Fibroblast of peridontal ligament (primary cell): ENCODE measurements at regions not wholly inside any gene's neighbourhood (a gene's known extent, or its start where the extent isn't known, plus 50 kb on each side); places are given as distances from the start of the nearest gene placed in this dataset.

Experiments used
- DNase-seq: peaks from one replicate; pipeline ENCODE4 v3.0.0-alpha.2; 2010; ENCODE audit errors: extremely low read depth

GRCh38 chr2:6401301-6401700 is 464.4 kb downstream of the CMPK2 start:
- no peak for DNase-seq

- no peak for DNase-seq
Observed at GRCh38 chr2:6408057-6408456, 457.6 kb downstream of the CMPK2 start.

- DNase-seq = no peak
Observed at GRCh38 chr2:6410313-6410712, 455.4 kb downstream of the CMPK2 start.

- peak; percentile 8 for DNase-seq
Observed at GRCh38 chr2:6412533-6413091, 453.1 kb downstream of the CMPK2 start.

- no peak for DNase-seq
Observed at GRCh38 chr2:6417050-6417449, 448.7 kb downstream of the CMPK2 start.

GRCh38 chr2:6418291-6418690 is 447.4 kb downstream of the CMPK2 start:
- DNase-seq = no peak

- no peak for DNase-seq
Observed at GRCh38 chr2:6421138-6421730, 444.5 kb downstream of the CMPK2 start.

GRCh38 chr2:6421888-6422287 is 443.8 kb downstream of the CMPK2 start:
- no peak for DNase-seq

GRCh38 chr2:6423157-6423556 is 442.6 kb downstream of the CMPK2 start:
- no peak for DNase-seq

GRCh38 chr2:6423944-6424343 is 441.8 kb downstream of the CMPK2 start:
- DNase-seq = no peak

GRCh38 chr2:6425032-6425431 is 440.7 kb downstream of the CMPK2 start:
- DNase-seq = no peak

- DNase-seq = no peak
Observed at GRCh38 chr2:6429210-6429986, 436.3 kb downstream of the CMPK2 start.

GRCh38 chr2:6434438-6434837 is 431.3 kb downstream of the CMPK2 start:
- DNase-seq = no peak

- DNase-seq = no peak
Observed at GRCh38 chr2:6441800-6442199, 423.9 kb downstream of the CMPK2 start.

- DNase-seq = no peak
Observed at GRCh38 chr2:6442252-6442985, 423.3 kb downstream of the CMPK2 start.

- no peak for DNase-seq
Observed at GRCh38 chr2:6443061-6443823, 422.5 kb downstream of the CMPK2 start.

- DNase-seq = no peak
Observed at GRCh38 chr2:6444514-6444913, 421.2 kb downstream of the CMPK2 start.

- DNase-seq = no peak
Observed at GRCh38 chr2:6445156-6445555, 420.6 kb downstream of the CMPK2 start.

GRCh38 chr2:6446938-6447608 is 418.6 kb downstream of the CMPK2 start:
- DNase-seq = no peak

- no peak for DNase-seq
Observed at GRCh38 chr2:6448893-6449292, 416.8 kb downstream of the CMPK2 start.

GRCh38 chr2:6449343-6449742 is 416.4 kb downstream of the CMPK2 start:
- DNase-seq = no peak
